Vagina (tissue), 2 donors: ENCODE measurements at regions not wholly inside any gene's neighbourhood (a gene's known extent, or its start where the extent isn't known, plus 50 kb on each side); places are given as distances from the start of the nearest gene placed in this dataset.
"Not testable (repeated sequence)": the region's sequence is repeated elsewhere in the genome, so short reads cannot be mapped to it uniquely, and the experiment has no call there.

Experiments
- DNase-seq, 2 donors: peaks; one replicate each; pipeline ENCODE4 v3.0.0-alpha.2; 2017; ENCODE audit errors: extremely low spot score in 2 of 2
- H3K27ac ChIP-seq: fragments of 200-600 bp; sonication (generic); one replicate; pipeline ENCODE4 v1.5.1; 2019
- H3K27me3 ChIP-seq: fragments of 200-600 bp; sonication (generic); one replicate; pipeline ENCODE4 v1.5.1; 2019
- H3K36me3 ChIP-seq, 2 donors: fragments of 200-600 bp; sonication (generic); one replicate each; pipeline ENCODE4 v1.5.1; 2017 to 2019
- H3K4me1 ChIP-seq: fragments of 200-600 bp; sonication (generic); one replicate; pipeline ENCODE4 v1.5.1; 2019
- H3K4me3 ChIP-seq, 2 donors: fragments of 200-600 bp; sonication (generic); 1 replicate in 1 of 2; 2 replicates in 1 of 2; pipeline ENCODE4 v1.5.1; 2016 to 2019
- H3K9me3 ChIP-seq: fragments of 200-600 bp; sonication (generic); one replicate; pipeline ENCODE4 v1.5.1; 2019
- POLR2A ChIP-seq, 2 donors: fragments of 450-650 bp; IDR thresholded peaks; one replicate each; pipeline ENCODE4 v1.6.1; 2017; ENCODE audit warnings: antibody characterized with exemption in 2 of 2, mild to moderate bottlenecking in 2 of 2, moderate library complexity in 2 of 2
- POLR2AphosphoS5 ChIP-seq, 2 donors: sonication (generic); formaldehyde crosslinking; IDR thresholded peaks; one replicate each; pipeline ENCODE4 v1.9.0; 2017; ENCODE audit warnings: antibody characterized with exemption in 2 of 2, mild to moderate bottlenecking in 2 of 2, low read depth in 1 of 2; ENCODE audit not compliant: insufficient read depth in 1 of 2
- intact Hi-C: fragments of 100-400 bp; cut with DNase I; formaldehyde crosslinking; loops from one replicate; pipeline ENCODE4 v1.15.1; 2023
- TF ChIP-seq, protein P1 (sequence below), 3 experiments: fragments of 450-650 bp in 2 of 3; fragments of 200-600 bp in 1 of 3; sonication (generic) in 1 of 3; IDR thresholded peaks; one replicate each; pipeline ENCODE4 v1.5.1; 2017 to 2019; ENCODE audit warnings: antibody characterized with exemption in 3 of 3, mild to moderate bottlenecking in 2 of 3, moderate library complexity in 2 of 3

DNA sequence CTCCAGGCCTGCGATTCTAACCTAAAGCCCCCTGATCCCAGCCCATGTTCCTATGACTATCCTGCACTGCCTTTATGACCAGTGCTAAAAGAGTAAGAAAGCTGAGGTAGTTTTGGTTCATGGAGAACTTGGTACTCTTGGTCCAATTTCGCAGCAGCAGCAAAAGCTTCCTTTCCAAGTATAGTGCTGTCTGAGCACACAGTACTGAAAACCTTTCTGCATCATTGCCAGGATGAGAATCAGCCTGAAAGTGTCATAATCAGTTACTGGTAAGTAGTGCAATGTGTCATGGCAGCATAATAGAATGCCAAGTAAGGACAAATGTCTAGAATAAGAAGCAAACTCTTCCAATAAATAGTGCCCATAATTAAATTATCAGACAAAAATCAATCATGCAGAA lies 889.6 kb upstream of the ADGRL4 start:
- Histone ChIP-seq H3K9me3 (no peaks in the 10 kb centered on the region), H3K36me3 (no peaks in the 10 kb centered on the region), H3K4me1 (no peaks in the 10 kb centered on the region), H3K27ac (no peak overlapping the region), H3K27me3 (no peaks in the 10 kb centered on the region), H3K4me3 (no peak overlapping the region)
- TF ChIP-seq POLR2AphosphoS5 (IDR thresholded peaks at IDR 0.05; ENCODE audit: insufficient read depth in 1 of 2, low read depth in 1 of 2) (no peak), POLR2A (IDR thresholded peaks at IDR 0.05) (no peak)
- TF ChIP-seq, protein P1, sequence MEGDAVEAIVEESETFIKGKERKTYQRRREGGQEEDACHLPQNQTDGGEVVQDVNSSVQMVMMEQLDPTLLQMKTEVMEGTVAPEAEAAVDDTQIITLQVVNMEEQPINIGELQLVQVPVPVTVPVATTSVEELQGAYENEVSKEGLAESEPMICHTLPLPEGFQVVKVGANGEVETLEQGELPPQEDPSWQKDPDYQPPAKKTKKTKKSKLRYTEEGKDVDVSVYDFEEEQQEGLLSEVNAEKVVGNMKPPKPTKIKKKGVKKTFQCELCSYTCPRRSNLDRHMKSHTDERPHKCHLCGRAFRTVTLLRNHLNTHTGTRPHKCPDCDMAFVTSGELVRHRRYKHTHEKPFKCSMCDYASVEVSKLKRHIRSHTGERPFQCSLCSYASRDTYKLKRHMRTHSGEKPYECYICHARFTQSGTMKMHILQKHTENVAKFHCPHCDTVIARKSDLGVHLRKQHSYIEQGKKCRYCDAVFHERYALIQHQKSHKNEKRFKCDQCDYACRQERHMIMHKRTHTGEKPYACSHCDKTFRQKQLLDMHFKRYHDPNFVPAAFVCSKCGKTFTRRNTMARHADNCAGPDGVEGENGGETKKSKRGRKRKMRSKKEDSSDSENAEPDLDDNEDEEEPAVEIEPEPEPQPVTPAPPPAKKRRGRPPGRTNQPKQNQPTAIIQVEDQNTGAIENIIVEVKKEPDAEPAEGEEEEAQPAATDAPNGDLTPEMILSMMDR (IDR thresholded peaks at IDR 0.05) = no peak
- intact Hi-C loops = no loop called here
- no peak for DNase-seq

DNA sequence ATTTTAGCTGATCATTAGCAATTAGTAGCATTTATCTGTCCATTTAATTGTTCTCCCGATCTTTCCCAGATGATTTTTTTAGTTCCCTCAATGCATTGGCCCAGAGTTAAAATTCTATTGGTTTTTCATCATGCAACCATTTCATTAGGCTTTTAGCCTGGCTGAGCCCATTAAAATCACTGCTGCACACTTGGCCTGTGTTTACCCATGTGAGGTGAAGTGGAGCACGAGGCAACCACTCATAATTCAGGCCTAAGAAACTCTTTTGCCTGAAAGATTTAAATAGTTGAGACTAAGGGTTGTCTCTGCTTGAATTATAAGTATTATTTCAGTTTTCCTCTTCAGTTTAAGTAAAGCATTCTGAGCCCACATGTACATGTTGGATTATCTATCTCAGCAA lies 889.0 kb upstream of the ADGRL4 start:
- intact Hi-C loops = no loop called here
- no peak overlapping the region for H3K4me3 ChIP-seq
- no peaks in the 10 kb centered on the region for H3K27me3 ChIP-seq
- TF ChIP-seq, protein P1 (IDR thresholded peaks at IDR 0.05) = no peak
- TF ChIP-seq POLR2AphosphoS5 (IDR thresholded peaks at IDR 0.05; ENCODE audit: insufficient read depth in 1 of 2, low read depth in 1 of 2) = no peak
- no peaks in the 10 kb centered on the region for H3K9me3 ChIP-seq
- H3K36me3 ChIP-seq = no peaks in the 10 kb centered on the region
- no peaks in the 10 kb centered on the region for H3K4me1 ChIP-seq
- no peak for DNase-seq
- H3K27ac ChIP-seq = no peak overlapping the region

GRCh38 chr1:79894129-79894528 lies 887.6 kb upstream of the ADGRL4 start:
- H3K27ac ChIP-seq, H3K36me3 ChIP-seq, H3K27me3 ChIP-seq, H3K4me1 ChIP-seq, H3K4me3 ChIP-seq, DNase-seq, intact Hi-C loops, H3K9me3 ChIP-seq: not testable (repeated sequence)

DNA sequence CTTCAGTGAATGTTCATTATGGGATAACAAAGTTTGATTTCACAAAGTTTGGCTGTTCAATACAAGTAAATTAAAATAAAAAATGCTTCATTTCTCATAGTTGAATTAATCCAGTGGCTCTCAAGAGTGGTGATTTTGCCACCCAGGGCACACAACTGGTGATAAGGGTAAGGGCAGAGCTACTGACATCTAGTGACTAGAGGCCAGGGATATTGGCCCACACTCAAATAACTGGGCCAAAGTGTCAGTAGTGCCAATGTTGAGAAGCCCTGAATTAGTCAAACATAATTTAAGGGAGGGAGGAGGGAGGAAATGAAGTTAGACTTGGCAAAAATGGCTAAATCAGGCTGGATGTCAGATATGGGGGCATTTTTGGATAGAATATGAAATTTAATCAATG lies 880.5 kb upstream of the ADGRL4 start:
- intact Hi-C loops = no loop called here

GRCh38 chr1:79885101-79885500 lies 878.6 kb upstream of the ADGRL4 start:
- intact Hi-C loops = no loop called here
- no peak for TF ChIP-seq POLR2A (IDR thresholded peaks at IDR 0.05)
- no peak for TF ChIP-seq POLR2AphosphoS5 (IDR thresholded peaks at IDR 0.05; ENCODE audit: insufficient read depth in 1 of 2, low read depth in 1 of 2)
- TF ChIP-seq, protein P1 (IDR thresholded peaks at IDR 0.05) = no peak
- no peaks in the 10 kb centered on the region for H3K36me3 ChIP-seq
- DNase-seq = no peak
- no peak overlapping the region for H3K27ac ChIP-seq
- H3K4me3 ChIP-seq = no peak overlapping the region
- H3K9me3 ChIP-seq = no peaks in the 10 kb centered on the region
- no peaks in the 10 kb centered on the region for H3K27me3 ChIP-seq
- no peaks in the 10 kb centered on the region for H3K4me1 ChIP-seq

More for the DNA sequence above, 880.5 kb upstream of the ADGRL4 start:
- Histone ChIP-seq H3K27me3 (no peaks in the 10 kb centered on the region), H3K4me3 (no peak overlapping the region), H3K36me3 (no peaks in the 10 kb centered on the region), H3K27ac (no peak overlapping the region), H3K9me3 (no peaks in the 10 kb centered on the region), H3K4me1 (no peaks in the 10 kb centered on the region)
- DNase-seq = no peak
- TF ChIP-seq, protein P1 (IDR thresholded peaks at IDR 0.05) = no peak
- TF ChIP-seq POLR2A (IDR thresholded peaks at IDR 0.05) = no peak
- TF ChIP-seq POLR2AphosphoS5 (IDR thresholded peaks at IDR 0.05; ENCODE audit: insufficient read depth in 1 of 2, low read depth in 1 of 2) = no peak

- intact Hi-C loops = no loop called here
- no peaks in the 10 kb centered on the region for H3K36me3 ChIP-seq
Observed at GRCh38 chr1:79877086-79877485, 870.6 kb upstream of the ADGRL4 start.

More at GRCh38 chr1:79877086-79877485, 870.6 kb upstream of the ADGRL4 start:
- no peak for DNase-seq
- H3K9me3 ChIP-seq = no peaks in the 10 kb centered on the region
- no peak overlapping the region for H3K27ac ChIP-seq
- no peak overlapping the region for H3K4me3 ChIP-seq
- H3K4me1 ChIP-seq = no peaks in the 10 kb centered on the region
- TF ChIP-seq, protein P1 (IDR thresholded peaks at IDR 0.05) = no peak
- TF ChIP-seq POLR2AphosphoS5 (IDR thresholded peaks at IDR 0.05; ENCODE audit: insufficient read depth in 1 of 2, low read depth in 1 of 2) = no peak
- no peak for TF ChIP-seq POLR2A (IDR thresholded peaks at IDR 0.05)
- no peaks in the 10 kb centered on the region for H3K27me3 ChIP-seq
